ENCODE measurements at regions not wholly inside any gene's neighbourhood (a gene's known extent, or its start where the extent isn't known, plus 50 kb on each side); places are given as distances from the start of the nearest gene placed in this dataset.

- ChIA-PET POLR2A (ENCODE audit: partially characterized antibody) (no interaction called here), CTCF (ENCODE audit: partially characterized antibody) (no interaction called here)
- 97% methylated on average over 11 of the region's 11 CpGs; no CpG with 5 or more reads in 1 of the 2 experiments for WGBS, 2 experiments (ENCODE audit: extremely low coverage in 1 of 2, insufficient coverage in 1 of 2, insufficient read length in 1 of 2, insufficient replicate concordance in 2 of 2, low coverage in 1 of 2, low lambda C conversion rate in 2 of 2, missing lambda C conversion rate in 1 of 2)
- no peak overlapping the region for H3K9ac ChIP-seq (replicated peaks in 1 of 4; ENCODE audit: extremely low read depth in 1 of 4, low read depth in 3 of 4, low read length in 3 of 4)
- no peak overlapping the region for H3K23ac ChIP-seq (ENCODE audit: insufficient read length)
- H3K4me2 ChIP-seq (ENCODE audit: insufficient read depth in 1 of 2, low read depth in 2 of 2, low read length in 2 of 2) = no peak overlapping the region
- H3K36me3 ChIP-seq (ENCODE audit: control insufficient read depth in 2 of 4, insufficient read depth in 4 of 4, low read length in 3 of 4) = no peaks in the 10 kb centered on the region
- peaks cover 0 to 3% (median 2%) of the 10 kb centered on the region in 4 experiments; a peak in 4 of 7 replicates for H3K27me3 ChIP-seq (replicated peaks in 1 of 4; ENCODE audit: control insufficient read depth in 3 of 4, extremely low read depth in 1 of 4, insufficient read depth in 3 of 4, low read length in 3 of 4)
- peaks cover 0 to 5% (median 0%) of the 10 kb centered on the region in 4 experiments; a peak in 2 of 7 replicates for H3K4me1 ChIP-seq (replicated peaks in 1 of 4; ENCODE audit: control insufficient read depth in 3 of 4, insufficient read depth in 4 of 4, low read length in 3 of 4)
- no peak overlapping the region for H3K56ac ChIP-seq (replicated peaks; ENCODE audit: insufficient read length, low read depth, low read length)
- H3K18ac ChIP-seq (ENCODE audit: extremely low read depth, low read length) = no peak overlapping the region
- no peaks in the 10 kb centered on the region for H3K79me1 ChIP-seq (ENCODE audit: low read depth, low read length)
- H3K27ac ChIP-seq (ENCODE audit: low read depth, low read length) = no peak overlapping the region
- no peak overlapping the region for H3K14ac ChIP-seq (ENCODE audit: insufficient read length)
- TF ChIP-seq TAF1 (IDR thresholded peaks at IDR 0.05; ENCODE audit: low read depth, low read length) = no peak
- no peak for TF ChIP-seq CBX5 (IDR thresholded peaks at IDR 0.05; ENCODE audit: low read depth, low read length)
- no peak for TF ChIP-seq USF2 (IDR thresholded peaks at IDR 0.05; ENCODE audit: low read length)
- TF ChIP-seq YY1 (IDR thresholded peaks at IDR 0.05; ENCODE audit: low read depth, low read length) = no peak
- no peak for TF ChIP-seq BRCA1 (IDR thresholded peaks at IDR 0.05; ENCODE audit: low read depth, low read length)
- TF ChIP-seq CEBPB (IDR thresholded peaks at IDR 0.05; ENCODE audit: low read depth, low read length) = no peak
- no peak for TF ChIP-seq ASH2L (IDR thresholded peaks at IDR 0.05; ENCODE audit: low read length)
- TF ChIP-seq SP2 (IDR thresholded peaks at IDR 0.05; ENCODE audit: low read length) = no peak
- no peak for TF ChIP-seq EGR1 (IDR thresholded peaks at IDR 0.05; ENCODE audit: borderline replicate concordance, low read depth, low read length)
- TF ChIP-seq RFX5 (IDR thresholded peaks at IDR 0.05; ENCODE audit: borderline replicate concordance, low read depth, low read length) = no peak
- DNase-seq (ENCODE audit: low read depth in 1 of 2, low spot score in 2 of 2) (no peak), FAIRE-seq (no peak)
- H3K4ac ChIP-seq (replicated peaks; ENCODE audit: insufficient read length, low read depth, low read length) = no peak overlapping the region
- H4K91ac ChIP-seq (replicated peaks; ENCODE audit: insufficient read length, low read length) = no peak overlapping the region
- no peak overlapping the region for H2BK5ac ChIP-seq (ENCODE audit: low read depth, low read length)
- H2BK15ac ChIP-seq (ENCODE audit: low read length) = no peak overlapping the region
- H4K8ac ChIP-seq (ENCODE audit: extremely low read depth, insufficient read depth, low read length) = no peak overlapping the region
- no peak overlapping the region for H3K4me3 ChIP-seq (ENCODE audit: extremely low read depth in 1 of 4, insufficient read depth in 2 of 4, low read depth in 3 of 4, low read length in 4 of 4)
- H4K5ac ChIP-seq (ENCODE audit: insufficient read length, low read depth, low read length) = no peak overlapping the region
- no peaks in the 10 kb centered on the region for H4K20me1 ChIP-seq (replicated peaks in 1 of 2; ENCODE audit: control insufficient read depth in 1 of 2, insufficient read depth in 2 of 2, low read length in 2 of 2)
- no peaks in the 10 kb centered on the region for H3K23me2 ChIP-seq (ENCODE audit: low read depth, low read length)
- no peaks in the 10 kb centered on the region for H3K79me2 ChIP-seq (ENCODE audit: control insufficient read depth in 1 of 2, insufficient read depth in 2 of 2, low read length in 2 of 2)
- no peak overlapping the region for H2BK12ac ChIP-seq (ENCODE audit: low read depth, low read length)
- no peak overlapping the region for H2BK120ac ChIP-seq (replicated peaks; ENCODE audit: low read depth, low read length)
- peaks cover 0 to 3% of the 10 kb centered on the region in 2 experiments; a peak in 1 of 4 replicates for H3K9me3 ChIP-seq (ENCODE audit: insufficient read depth in 2 of 2, low read depth in 1 of 2, low read length in 1 of 2)
- H2BK20ac ChIP-seq (ENCODE audit: low read length) = no peak overlapping the region
- H2AFZ ChIP-seq (ENCODE audit: low read length) = no peak overlapping the region
- H2AK5ac ChIP-seq (ENCODE audit: low read depth, low read length) = no peak overlapping the region
Observed at GRCh38 chr13:112012705-112013085, 54.3 kb upstream of the SOX1 start.
